ENCODE measurements at regions not wholly inside any gene's neighbourhood (a gene's known extent, or its start where the extent isn't known, plus 50 kb on each side); places are given as distances from the start of the nearest gene placed in this dataset.
"Not testable (repeated sequence)": the region's sequence is repeated elsewhere in the genome, so short reads cannot be mapped to it uniquely, and the experiment has no call there.

- TF ChIP-seq, protein P1, sequence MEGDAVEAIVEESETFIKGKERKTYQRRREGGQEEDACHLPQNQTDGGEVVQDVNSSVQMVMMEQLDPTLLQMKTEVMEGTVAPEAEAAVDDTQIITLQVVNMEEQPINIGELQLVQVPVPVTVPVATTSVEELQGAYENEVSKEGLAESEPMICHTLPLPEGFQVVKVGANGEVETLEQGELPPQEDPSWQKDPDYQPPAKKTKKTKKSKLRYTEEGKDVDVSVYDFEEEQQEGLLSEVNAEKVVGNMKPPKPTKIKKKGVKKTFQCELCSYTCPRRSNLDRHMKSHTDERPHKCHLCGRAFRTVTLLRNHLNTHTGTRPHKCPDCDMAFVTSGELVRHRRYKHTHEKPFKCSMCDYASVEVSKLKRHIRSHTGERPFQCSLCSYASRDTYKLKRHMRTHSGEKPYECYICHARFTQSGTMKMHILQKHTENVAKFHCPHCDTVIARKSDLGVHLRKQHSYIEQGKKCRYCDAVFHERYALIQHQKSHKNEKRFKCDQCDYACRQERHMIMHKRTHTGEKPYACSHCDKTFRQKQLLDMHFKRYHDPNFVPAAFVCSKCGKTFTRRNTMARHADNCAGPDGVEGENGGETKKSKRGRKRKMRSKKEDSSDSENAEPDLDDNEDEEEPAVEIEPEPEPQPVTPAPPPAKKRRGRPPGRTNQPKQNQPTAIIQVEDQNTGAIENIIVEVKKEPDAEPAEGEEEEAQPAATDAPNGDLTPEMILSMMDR (IDR thresholded peaks at IDR 0.05) = peak in 3 of 12 donors; percentile 22 to 28 (median 24)
- TF ChIP-seq POLR2A (IDR thresholded peaks at IDR 0.05) = no peak
- ATAC-seq (no peak), DNase-seq (no peak)
- intact Hi-C loops (cut with DNase I) = no loop called here
- Histone ChIP-seq H3K4me1 (no peaks in the 10 kb centered on the region), H3K4me3 (no peak overlapping the region), H3K27me3 (no peaks in the 10 kb centered on the region), H3K27ac (no peak overlapping the region), H3K9me3 (no peaks in the 10 kb centered on the region), H3K36me3 (no peaks in the 10 kb centered on the region)
- 74 to 85% (median 82%) methylated on average over 5 of the region's 5 CpGs for WGBS, 4 donors
These were observed 161.5 kb upstream of the KBTBD8 start for GRCh38 chr3:66836363-66837152.

DNA sequence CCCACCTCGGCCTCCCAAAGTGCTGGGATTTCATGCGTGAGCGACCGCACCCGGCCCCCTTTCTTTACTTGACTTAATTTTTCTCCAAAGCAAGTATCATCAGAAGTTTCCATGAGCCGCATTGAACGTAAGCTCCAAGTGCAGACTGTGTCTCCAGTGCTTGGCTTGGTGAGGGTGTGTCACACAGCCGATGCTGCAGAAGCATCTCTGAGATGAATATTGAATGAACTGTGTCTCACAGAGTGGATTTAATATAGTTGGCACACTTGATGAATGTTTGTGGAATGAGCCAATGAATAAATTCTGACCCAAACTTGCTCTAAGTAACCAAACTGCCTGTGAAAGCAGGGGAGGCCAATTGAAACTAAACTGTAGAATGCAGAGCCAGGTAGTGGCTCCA is 159.4 kb upstream of the KBTBD8 start:
- intact Hi-C loops (cut with DNase I) = no loop called here
- Histone ChIP-seq H3K4me3 (no peak overlapping the region), H3K27me3 (no peaks in the 10 kb centered on the region), H3K36me3 (no peaks in the 10 kb centered on the region), H3K4me1 (no peaks in the 10 kb centered on the region), H3K27ac (no peak overlapping the region), H3K9me3 (no peaks in the 10 kb centered on the region)
- no peak for ATAC-seq
- TF ChIP-seq, protein P1 (IDR thresholded peaks at IDR 0.05) = no peak
- TF ChIP-seq POLR2A (IDR thresholded peaks at IDR 0.05) = no peak
- 94 to 96% (median 95%) methylated on average over 8 of the region's 8 CpGs for WGBS, 4 donors
- DNase-seq = no peak

- Histone ChIP-seq H3K27me3 (no peaks in the 10 kb centered on the region), H3K9me3 (no peaks in the 10 kb centered on the region), H3K36me3 (no peaks in the 10 kb centered on the region), H3K4me3 (no peak overlapping the region), H3K4me1 (no peaks in the 10 kb centered on the region), H3K27ac (no peak overlapping the region)
- WGBS, 4 donors = 88 to 91% (median 88%) methylated on average over 6 of the region's 6 CpGs
- TF ChIP-seq POLR2A (IDR thresholded peaks at IDR 0.05) = no peak
- TF ChIP-seq, protein P1 (IDR thresholded peaks at IDR 0.05) = no peak
- intact Hi-C loops (cut with DNase I) = no loop called here
- ATAC-seq (no peak), DNase-seq (no peak)
These were observed 158.6 kb upstream of the KBTBD8 start for GRCh38 chr3:66839508-66839907.

DNA sequence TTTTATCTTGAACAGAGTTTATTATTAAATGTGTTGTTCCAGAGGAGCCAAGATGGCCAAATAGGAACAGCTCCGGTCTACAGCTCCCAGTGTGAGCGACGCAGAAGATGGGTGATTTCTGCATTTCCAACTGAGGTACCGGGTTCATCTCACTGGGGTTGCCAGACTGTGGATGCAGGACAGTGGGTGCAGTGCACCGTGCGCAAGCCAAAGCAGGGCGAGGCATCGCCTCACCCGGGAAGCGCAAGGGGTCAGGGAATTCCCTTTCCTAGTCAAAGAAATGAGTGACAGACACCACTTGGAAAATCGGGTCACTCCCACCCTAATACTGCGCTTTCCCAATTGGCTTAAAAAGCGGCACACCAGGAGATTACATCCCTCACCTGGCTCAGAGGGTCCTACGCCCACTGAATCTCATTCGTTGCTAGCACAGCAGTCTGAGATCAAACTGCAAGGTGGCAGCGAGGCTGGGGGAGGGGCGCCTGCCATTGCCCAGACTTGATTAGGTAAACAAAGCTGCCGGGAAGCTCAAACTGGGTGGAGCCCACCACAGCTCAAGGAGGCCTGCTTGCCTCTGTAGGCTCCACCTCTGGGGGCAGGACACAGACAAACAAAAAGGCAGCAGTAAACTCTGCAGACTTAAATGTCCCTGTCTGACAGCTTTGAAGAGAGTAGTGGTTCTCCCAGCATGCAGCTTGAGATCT is 155.2 kb upstream of the KBTBD8 start:
- DNase-seq; H3K36me3 ChIP-seq; H3K4me3 ChIP-seq; ATAC-seq; H3K9me3 ChIP-seq; H3K27me3 ChIP-seq; intact Hi-C loops (cut with DNase I); H3K27ac ChIP-seq; H3K4me1 ChIP-seq: not testable (repeated sequence)
- WGBS, 4 donors = 76 to 89% (median 85%) methylated on average over 15 to 18 of the region's 18 CpGs

All from heart left ventricle (tissue), 16 donors.